Duodenal mucosa (tissue), 2 donors: ENCODE measurements at regions not wholly inside any gene's neighbourhood (a gene's known extent, or its start where the extent isn't known, plus 50 kb on each side); places are given as distances from the start of the nearest gene placed in this dataset.

Experiments
- H3K27ac ChIP-seq: one replicate; pipeline ENCODE4 v1.7.0; 2013; ENCODE audit warnings: low read depth, low read length
- H3K27me3 ChIP-seq, 2 donors: one replicate each; pipeline ENCODE4 v1.7.0; 2013; ENCODE audit warnings: low read length in 2 of 2, control low read depth in 1 of 2; ENCODE audit not compliant: insufficient read depth in 2 of 2, control insufficient read depth in 1 of 2
- H3K36me3 ChIP-seq, 2 donors: one replicate each; pipeline ENCODE4 v1.7.0; 2013; ENCODE audit warnings: low read length in 2 of 2, control low read depth in 1 of 2; ENCODE audit not compliant: insufficient read depth in 2 of 2, control insufficient read depth in 1 of 2
- H3K4me1 ChIP-seq, 2 donors: one replicate each; pipeline ENCODE4 v1.7.0; 2013; ENCODE audit warnings: low read length in 2 of 2, control low read depth in 1 of 2; ENCODE audit not compliant: insufficient read depth in 2 of 2, control insufficient read depth in 1 of 2
- H3K4me3 ChIP-seq, 2 donors: one replicate each; pipeline ENCODE4 v1.7.0; 2013; ENCODE audit warnings: low read length in 2 of 2, low read depth in 1 of 2
- H3K9ac ChIP-seq, 2 donors: one replicate each; pipeline ENCODE4 v1.7.0; 2013; ENCODE audit warnings: low read length in 2 of 2, low read depth in 1 of 2
- H3K9me3 ChIP-seq, 2 donors: one replicate each; pipeline ENCODE4 v1.7.0; 2013; ENCODE audit warnings: low read length in 2 of 2, control low read depth in 1 of 2; ENCODE audit not compliant: control insufficient read depth in 1 of 2

DNA sequence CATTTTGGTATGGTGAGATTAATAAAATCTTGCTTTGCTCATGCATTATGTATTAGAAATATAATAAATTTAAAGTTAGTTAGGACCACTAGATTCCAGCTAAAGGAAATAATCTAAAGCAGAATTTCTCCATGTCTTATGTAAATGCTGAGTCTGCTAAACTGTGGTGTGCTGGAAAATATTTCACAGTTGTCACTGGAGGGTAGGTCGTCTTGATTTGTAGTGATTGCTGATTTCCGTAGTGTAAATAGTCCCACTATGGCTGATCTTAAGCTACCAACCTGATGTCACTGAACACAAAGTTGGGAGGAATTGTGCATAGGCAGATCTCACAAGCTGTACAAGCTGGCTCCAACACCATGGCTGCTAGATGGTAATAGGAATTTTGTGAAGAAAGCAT lies 133.4 kb upstream of the NR3C2 start:
- no peak overlapping the region for H3K9ac ChIP-seq
- no peaks in the 10 kb centered on the region for H3K36me3 ChIP-seq
- H3K27me3 ChIP-seq, result no peaks in the 10 kb centered on the region
- no peak overlapping the region for H3K27ac ChIP-seq
- H3K4me1 ChIP-seq, result no peaks in the 10 kb centered on the region
- H3K9me3 ChIP-seq, result no peaks in the 10 kb centered on the region
- no peak overlapping the region for H3K4me3 ChIP-seq

DNA sequence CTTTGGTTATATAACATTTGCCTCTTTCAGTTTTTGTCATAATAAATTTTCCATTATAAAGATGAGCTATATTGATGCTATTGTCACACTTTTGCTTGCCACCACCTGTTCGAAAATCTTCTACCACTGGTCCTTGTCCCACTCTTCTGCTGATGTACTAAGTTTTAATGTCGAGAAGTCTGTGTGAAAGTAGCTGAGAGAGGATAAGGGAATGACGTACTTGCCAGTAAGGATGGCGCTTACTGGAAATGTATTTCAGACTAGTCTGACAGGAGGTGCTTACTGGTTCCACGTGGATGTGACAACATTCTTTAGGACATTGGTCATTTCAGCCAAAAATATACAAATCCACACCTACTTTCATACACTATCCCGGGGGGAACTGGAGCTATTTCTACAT lies 132.7 kb upstream of the NR3C2 start:
- Histone ChIP-seq H3K27ac (no peak overlapping the region), H3K4me1 (no peaks in the 10 kb centered on the region), H3K9me3 (peaks cover 0 to 2% of the 10 kb centered on the region in 2 donors), H3K9ac (no peak overlapping the region), H3K4me3 (no peak overlapping the region), H3K36me3 (no peaks in the 10 kb centered on the region), H3K27me3 (no peaks in the 10 kb centered on the region)

DNA sequence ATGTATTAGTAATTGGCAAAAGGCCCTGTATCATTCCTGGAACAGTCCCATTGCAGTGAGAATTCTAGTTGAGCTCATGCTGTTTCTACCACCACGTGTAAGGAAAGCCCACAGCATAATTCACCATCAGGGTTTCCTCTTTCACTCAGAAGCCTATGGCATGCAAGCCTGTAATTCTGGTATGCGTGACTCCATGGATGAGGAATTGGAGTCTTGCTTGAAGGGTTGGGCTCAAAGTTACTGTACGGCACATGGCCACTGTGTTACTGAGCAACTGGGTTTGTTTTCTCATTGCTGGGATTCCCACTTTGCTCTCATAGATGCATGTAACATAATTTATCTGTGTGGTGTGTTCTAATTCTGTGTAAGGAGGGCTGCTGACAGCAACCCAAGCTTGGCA lies 132.3 kb upstream of the NR3C2 start:
- Histone ChIP-seq H3K9ac (no peak overlapping the region), H3K27me3 (no peaks in the 10 kb centered on the region), H3K27ac (no peak overlapping the region), H3K4me3 (no peak overlapping the region), H3K9me3 (peaks cover 0 to 5% of the 10 kb centered on the region in 2 donors), H3K36me3 (no peaks in the 10 kb centered on the region), H3K4me1 (no peaks in the 10 kb centered on the region)

DNA sequence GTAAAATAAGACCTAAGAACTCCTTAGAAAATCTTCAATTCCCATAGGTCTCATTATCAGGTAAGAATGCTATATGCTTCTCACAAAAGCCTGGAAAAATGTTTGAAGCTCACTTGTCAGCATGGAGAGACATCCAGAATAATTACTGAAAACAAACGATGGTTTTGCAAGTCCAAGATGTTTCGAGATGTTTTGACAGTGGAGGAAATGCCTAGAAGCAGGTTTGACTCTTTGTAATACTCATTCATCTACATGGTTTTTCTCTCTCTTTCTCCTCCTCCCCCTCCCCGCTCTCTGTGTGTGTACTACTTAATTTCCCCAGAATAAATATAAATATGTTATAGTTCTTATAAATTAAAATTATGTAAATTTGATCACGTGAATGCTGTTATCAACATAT lies 131.9 kb upstream of the NR3C2 start:
- Histone ChIP-seq H3K9me3 (peaks cover 0 to 5% of the 10 kb centered on the region in 2 donors), H3K4me1 (no peaks in the 10 kb centered on the region), H3K9ac (no peak overlapping the region), H3K27me3 (no peaks in the 10 kb centered on the region), H3K27ac (no peak overlapping the region), H3K36me3 (no peaks in the 10 kb centered on the region), H3K4me3 (no peak overlapping the region)

DNA sequence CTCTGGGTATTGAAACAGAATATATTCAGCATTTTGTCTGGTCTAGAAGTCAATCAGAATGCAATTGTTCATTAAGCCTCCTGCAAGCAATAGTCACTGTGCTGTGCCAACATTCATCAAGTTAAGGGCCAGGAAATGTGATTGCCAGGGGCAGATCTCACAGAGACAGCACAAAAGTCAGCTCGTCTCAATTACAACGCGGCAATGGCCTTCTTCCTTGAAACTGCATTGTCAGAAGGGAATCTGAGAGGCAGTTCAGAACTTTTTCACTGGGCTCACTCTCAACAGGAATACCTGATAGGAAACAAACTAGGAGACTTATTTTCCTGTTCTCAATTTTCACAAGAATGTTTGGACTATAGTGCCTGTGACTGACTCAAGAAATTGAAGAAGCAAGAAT lies 131.1 kb upstream of the NR3C2 start:
- no peaks in the 10 kb centered on the region for H3K27me3 ChIP-seq
- peaks cover 0 to 5% of the 10 kb centered on the region in 2 donors for H3K9me3 ChIP-seq
- no peaks in the 10 kb centered on the region for H3K4me1 ChIP-seq
- H3K4me3 ChIP-seq, result no peak overlapping the region
- no peak overlapping the region for H3K9ac ChIP-seq
- H3K36me3 ChIP-seq, result no peaks in the 10 kb centered on the region
- H3K27ac ChIP-seq, result no peak overlapping the region

DNA sequence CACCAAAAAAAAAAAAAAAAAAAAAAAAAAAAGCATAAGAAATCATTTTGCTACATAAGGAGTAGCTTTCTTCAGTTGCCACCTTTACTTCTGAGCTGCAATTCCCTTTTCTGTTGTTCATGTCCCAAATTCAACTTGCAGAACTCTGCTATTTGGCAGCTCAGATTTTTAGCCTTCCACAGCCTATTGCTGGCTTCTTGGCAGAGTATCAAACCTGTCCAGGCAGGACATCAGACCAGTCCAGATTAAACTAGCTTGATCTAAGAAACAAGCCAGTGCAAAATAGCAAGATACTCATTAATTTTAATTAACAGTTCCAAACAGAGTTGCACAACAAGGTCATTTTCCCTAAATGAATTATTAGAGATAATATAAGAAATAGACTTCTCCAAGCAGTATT lies 123.6 kb upstream of the NR3C2 start:
- H3K36me3 ChIP-seq, result no peaks in the 10 kb centered on the region
- H3K27me3 ChIP-seq, result no peaks in the 10 kb centered on the region
- no peaks in the 10 kb centered on the region for H3K4me1 ChIP-seq
- H3K9me3 ChIP-seq, result peaks cover 0 to 5% of the 10 kb centered on the region in 2 donors
- H3K9ac ChIP-seq, result no peak overlapping the region
- H3K4me3 ChIP-seq, result no peak overlapping the region
- H3K27ac ChIP-seq, result no peak overlapping the region

DNA sequence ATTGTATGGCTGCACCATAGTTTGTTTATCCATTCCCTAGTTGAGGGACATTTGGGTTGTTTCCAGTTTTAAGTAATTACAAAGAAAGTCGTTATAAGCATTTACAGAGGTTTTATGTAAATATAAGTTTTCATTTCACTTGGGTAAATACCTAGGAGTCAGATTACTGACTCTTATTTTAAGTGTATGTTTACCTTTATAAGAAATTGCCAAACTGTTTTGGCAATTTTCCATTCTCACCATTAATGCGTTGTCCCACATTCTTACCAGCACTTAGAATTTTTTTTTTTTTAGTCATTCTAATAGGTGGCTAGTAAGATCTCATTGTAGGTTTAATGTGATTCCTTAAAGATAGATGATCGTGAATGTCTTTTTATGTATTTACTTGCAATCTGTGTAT lies 121.5 kb upstream of the NR3C2 start:
- Histone ChIP-seq H3K27me3 (no peaks in the 10 kb centered on the region), H3K27ac (no peak overlapping the region), H3K9me3 (no peaks in the 10 kb centered on the region), H3K4me1 (no peaks in the 10 kb centered on the region), H3K9ac (no peak overlapping the region), H3K36me3 (no peaks in the 10 kb centered on the region), H3K4me3 (no peak overlapping the region)

DNA sequence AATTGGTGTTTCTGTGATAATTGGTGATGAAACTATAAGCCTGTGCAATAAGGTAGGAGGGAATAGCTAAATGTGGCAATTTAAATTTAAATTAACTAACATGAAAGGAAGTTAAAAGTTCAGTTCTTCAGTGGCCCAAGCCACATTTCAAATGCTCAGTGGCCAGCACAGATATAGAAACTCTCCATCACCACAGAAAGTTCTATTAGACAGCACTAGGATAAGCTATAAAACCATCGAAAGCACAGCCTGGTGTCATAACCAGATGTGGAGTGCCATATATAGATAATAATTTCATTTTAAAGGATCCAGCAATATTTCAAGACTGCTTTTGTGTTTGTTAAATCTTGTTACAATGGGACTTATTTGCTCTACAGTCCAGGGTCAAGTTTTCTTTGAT lies 119.3 kb upstream of the NR3C2 start:
- Histone ChIP-seq H3K4me1 (no peaks in the 10 kb centered on the region), H3K9me3 (no peaks in the 10 kb centered on the region), H3K4me3 (no peak overlapping the region), H3K27ac (no peak overlapping the region), H3K9ac (no peak overlapping the region), H3K27me3 (no peaks in the 10 kb centered on the region), H3K36me3 (no peaks in the 10 kb centered on the region)

DNA sequence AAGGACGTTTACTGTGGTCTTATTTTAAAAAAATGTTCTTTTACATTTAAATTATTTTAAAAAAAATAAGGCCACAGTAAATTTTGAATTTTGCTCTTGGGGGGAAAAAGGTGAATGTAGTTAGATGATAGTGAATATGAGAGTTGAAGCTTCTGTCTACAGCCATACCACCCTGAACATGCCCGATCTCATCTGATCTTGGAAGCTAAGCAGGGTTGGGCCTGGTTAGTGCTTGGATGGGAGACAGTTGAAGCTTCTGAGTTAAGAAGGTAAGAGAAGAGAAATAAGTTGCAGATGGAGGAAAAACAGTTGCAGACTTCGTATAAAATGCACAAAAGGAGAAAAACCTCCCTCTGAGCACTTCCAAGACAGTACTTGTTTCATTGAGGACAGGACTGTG lies 115.6 kb upstream of the NR3C2 start:
- H3K4me3 ChIP-seq, result no peak overlapping the region
- no peaks in the 10 kb centered on the region for H3K36me3 ChIP-seq

DNA sequence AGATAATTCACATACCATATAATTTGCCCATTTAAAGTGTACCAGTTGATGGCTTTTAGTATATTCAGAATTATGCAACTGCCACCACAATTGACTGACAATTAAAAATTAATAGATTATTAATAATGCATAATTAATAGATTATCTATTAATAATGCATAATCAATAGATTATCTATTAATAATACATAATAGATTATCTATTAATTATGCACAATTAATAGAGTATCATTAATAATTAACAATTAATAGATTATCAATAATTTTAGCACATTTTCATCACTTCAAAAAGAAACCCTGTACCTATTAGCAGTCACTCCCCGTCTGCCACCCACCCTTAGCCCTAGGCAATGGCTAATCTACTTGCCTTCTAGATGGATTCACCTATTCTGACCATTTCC lies 108.6 kb upstream of the NR3C2 start:
- Histone ChIP-seq H3K9me3 (no peaks in the 10 kb centered on the region), H3K4me3 (no peak overlapping the region), H3K4me1 (no peaks in the 10 kb centered on the region), H3K36me3 (no peaks in the 10 kb centered on the region), H3K27ac (no peak overlapping the region), H3K27me3 (no peaks in the 10 kb centered on the region), H3K9ac (no peak overlapping the region)

More for the DNA sequence above, 115.6 kb upstream of the NR3C2 start:
- H3K9me3 ChIP-seq, result no peaks in the 10 kb centered on the region
- H3K4me1 ChIP-seq, result no peaks in the 10 kb centered on the region
- H3K9ac ChIP-seq, result no peak overlapping the region
- H3K27me3 ChIP-seq, result no peaks in the 10 kb centered on the region
- no peak overlapping the region for H3K27ac ChIP-seq

DNA sequence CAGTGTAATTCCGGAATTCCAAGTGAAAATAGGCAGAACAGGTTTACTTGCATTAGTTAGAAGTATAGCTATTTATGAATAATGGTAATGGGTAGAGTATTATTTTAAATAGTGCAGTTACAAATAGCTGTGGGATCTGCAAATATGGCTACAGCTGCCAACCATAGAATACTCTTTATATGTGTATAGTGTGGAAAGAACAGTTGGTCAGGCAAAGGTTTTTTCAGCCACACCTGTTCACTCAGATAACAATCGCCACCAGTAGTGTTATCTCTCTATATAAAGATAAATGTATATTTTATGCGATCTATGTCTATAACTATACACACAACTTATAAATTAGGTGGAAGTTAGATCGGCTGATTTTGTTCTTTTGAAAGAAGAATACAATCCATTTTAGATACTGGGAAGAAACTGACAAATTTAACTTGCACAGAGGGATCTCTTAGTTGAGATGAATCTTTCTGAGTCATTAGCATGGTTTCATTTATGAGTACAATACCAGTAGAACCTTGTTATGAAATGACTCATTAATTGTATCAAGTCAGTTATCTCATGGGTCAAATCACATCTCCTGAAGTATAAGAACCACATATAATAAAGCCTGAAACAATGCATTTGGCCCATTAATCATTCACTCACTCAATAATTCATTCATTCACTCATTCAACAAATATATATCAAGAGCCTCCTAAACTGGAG lies 100.9 kb upstream of the NR3C2 start:
- Histone ChIP-seq H3K9me3 (no peaks in the 10 kb centered on the region), H3K36me3 (no peaks in the 10 kb centered on the region), H3K4me3 (no peak overlapping the region), H3K27ac (no peak overlapping the region), H3K4me1 (peaks cover 0 to 5% of the 10 kb centered on the region in 2 donors), H3K9ac (no peak overlapping the region), H3K27me3 (no peaks in the 10 kb centered on the region)
